HUDEP-2 (cell line): ENCODE measurements at regions not wholly inside any gene's neighbourhood (a gene's known extent, or its start where the extent isn't known, plus 50 kb on each side); places are given as distances from the start of the nearest gene placed in this dataset.

Experiments
- DNase-seq, 76 experiments: peaks; one replicate each; lab custom pipeline; 2025; ENCODE audit not compliant: unreplicated experiment in 76 of 76; lab: John Stamatoyannopoulos, UW

DNA sequence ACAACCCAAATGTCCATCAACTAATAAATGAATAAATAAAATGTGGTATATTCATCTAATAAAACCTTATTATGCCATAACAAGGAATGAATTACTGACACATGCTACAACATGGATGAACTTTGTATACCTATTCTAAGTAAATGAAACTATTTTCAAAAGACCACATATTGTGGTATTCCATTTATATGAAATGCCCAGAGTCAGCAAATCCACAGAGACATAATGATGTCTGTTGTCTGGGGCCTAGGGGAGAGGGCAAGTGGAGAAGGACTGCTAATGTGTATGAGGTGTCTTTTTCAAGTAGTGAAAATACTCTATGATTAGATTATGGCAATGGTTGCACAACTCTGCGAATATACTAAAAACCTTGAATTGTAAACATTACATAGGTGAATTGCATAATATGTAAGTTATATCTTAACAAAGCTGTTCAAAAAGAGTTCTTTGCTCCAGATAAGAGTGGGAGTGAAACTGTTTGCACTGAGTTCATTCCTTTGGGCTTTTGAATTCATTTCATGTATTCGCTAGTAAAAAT is 464.2 kb downstream of the NUF2 start:
- DNase-seq: no peak

DNA sequence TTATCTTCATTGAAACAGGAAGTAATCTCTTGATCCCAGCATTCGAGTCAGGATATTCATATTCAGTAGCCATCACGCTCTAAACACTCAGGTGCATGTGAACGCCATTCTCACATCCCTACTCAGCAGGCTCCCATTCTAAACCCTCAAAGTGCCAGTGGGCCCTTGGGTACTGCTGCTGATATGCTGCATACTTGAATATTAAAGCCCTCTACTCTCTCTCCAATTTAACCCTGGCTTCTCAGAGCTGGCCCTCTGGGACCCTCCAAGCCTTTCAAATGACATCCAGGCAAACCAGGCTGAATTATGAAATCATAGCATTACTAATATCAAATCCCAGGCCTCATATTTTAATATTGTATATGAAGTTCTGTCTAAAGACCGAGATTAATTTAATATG is 468.2 kb downstream of the NUF2 start:
- no peak for DNase-seq

DNA sequence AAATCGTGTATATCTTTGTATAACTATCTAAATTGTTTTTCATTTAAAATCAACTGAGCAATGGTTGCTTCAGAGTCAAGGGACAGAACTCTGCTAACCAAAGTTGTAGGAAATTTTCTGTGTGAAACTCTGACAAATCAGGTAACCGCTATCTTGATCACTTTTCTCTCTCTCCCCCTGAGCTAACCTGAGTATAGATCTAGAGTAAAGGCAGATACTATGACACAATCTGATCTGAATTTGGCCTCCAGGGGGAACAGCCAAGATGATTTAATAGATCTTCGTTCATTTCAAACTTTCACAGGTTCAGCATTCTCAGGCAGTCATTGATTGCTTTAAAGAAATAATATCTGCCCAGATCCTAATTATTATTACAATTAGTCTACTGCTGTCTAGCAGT is 472.8 kb downstream of the NUF2 start:
- no peak for DNase-seq

DNA sequence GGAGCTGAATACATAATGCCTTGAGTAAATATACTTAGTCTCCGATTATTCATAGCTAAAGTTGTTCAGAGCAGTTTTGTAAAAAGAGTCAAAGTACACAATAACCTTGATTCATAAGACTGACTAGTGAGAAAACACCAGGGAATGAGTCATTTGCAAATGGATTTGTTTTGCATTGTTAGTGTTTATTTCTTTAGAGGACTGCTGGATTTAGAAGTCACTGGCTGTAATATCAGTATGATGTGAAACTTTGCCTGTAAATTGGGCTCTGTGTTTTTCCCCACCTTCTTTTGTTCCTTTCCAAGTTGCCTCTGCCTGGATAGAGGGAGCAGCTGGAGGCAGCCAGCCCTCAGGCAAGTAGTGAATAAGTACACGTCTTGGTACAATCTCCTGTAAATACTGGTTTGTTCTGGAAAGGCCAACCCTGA is 474.7 kb downstream of the NUF2 start:
- DNase-seq: no peak

DNA sequence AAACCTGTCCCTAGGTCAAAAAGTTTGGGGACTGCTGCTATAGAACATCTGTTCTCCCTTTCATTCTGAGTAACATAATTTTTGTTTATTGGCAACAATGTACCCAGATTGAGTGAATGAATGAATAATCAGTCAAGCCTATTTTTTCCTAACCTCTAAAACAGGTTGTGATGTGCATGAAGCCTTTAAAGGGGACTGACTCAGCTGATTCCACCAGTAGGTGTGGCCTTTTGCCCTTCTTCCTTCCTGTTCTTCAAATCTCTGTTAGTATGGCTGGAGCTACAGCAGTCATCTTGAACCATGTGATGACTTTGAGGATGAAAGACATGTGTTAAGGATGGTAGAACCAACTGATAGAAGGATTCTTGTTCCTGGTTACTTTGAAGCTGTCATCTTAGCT is 476.1 kb downstream of the NUF2 start:
- no peak for DNase-seq

DNA sequence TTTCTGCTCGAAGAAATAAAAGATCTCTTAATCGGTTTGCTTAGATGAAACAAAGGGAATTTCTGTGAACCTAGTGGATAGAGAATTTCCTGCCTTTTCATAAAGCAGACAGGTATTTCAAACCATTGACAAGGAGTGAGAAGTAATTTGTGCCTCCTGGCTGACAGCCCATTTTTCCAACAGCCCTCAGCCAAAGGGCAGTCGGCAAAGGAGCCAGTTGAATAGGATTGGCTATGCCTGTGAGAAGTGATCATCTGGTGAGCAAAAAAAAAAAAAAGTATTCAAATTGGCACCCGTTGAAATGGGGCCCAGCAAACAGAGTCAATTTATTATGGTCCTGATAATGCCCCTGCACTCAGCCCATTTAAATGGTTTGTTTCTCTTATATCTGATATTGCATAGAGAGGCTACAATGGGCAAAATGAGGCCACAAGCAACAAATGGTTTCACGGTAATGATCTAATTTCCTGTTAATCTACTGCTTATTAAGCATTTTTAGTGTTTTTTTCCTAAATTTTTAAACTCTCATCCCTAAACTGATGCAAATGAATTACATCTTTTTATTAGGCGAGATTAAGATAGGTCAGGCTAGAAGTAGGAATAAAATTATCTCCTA is 477.5 kb downstream of the NUF2 start:
- DNase-seq: no peak

DNA sequence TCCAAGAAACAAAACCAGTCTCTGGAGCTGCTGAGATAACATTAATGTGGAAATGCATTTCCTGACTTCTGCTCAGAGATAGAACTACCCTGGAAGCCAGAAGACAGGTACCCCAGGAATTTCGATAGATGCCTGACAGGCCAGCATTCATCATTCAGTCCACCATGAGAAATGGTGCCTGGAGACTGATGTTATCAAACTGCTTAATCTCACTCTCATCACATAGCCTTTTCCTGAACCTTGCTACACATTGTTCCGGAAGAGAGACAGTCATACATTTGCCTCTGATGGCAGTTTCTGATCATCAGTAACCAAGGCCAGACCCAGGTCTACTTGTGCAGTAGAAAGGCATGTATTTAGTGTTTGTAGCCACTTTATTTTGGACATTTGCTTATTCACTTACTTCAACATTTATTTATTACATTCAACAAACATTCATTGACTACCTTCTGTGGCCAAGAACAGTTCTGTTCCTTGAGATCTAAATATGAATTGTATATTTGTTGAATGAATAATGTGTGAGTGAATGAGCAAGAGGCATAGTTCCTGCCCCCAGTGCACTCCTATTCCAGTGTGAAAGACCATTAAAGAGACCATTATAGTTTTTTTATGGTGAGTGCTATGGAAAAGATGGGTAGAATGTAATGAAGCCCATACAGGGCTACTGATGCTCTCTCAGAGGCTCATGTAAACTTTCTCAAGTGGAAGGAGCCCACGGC is 485.7 kb downstream of the NUF2 start:
- DNase-seq: no peak

DNA sequence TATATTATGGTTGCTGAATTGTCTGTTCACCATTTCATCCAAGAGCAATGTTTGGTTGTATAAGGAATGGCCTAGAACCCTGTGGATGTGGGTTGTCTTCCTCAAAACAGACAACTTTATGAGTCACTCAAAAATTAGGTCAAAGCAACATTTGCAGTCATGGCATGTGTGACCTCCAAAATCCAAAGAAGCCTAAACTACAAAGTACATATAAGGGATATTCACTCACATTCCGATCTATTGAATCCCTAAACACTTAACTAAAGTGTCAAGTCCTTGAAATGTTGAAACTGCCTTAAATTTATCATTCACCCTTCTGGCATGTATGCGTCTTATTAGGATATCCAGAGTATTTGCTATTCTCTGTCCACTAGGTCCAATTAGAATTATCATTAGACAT is 491.5 kb downstream of the NUF2 start:
- no peak for DNase-seq

DNA sequence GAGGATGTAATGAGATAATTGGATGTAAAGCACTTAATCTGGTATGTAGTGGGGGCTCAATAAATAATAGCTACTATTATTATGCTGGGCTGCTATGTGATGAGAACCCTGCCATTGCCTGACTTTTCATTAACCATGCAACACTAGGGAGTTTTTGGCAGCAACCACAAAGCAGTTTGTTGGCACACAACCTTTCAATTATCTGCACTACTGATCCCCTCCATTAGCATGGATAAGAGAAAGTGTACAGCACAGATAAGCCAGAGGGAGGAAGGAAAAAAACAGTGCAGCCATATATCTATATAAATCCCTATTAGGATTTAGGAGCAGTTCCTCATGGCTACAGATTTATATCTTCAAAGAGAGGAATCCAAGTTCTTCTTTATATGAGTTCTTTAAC is 498.5 kb downstream of the NUF2 start:
- no peak for DNase-seq

DNA sequence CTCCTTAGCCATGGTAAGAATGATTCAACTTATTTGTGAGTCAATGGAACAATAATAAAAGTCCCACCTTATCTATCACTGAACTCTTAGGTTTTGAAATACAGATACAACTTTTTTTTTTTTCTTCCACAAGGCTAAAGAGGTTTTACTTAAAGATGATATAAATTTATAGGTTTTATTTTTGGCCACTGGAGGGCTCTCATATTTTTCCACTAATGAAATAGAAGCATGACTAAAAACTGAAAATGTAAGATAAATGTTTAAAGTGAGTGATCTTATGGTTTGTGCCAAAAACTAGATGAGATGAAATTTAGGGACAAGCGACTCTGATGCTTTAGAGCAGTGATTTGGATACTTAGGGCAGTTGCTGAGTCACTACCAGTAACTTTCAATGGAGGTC is 499.0 kb downstream of the NUF2 start:
- no peak for DNase-seq

DNA sequence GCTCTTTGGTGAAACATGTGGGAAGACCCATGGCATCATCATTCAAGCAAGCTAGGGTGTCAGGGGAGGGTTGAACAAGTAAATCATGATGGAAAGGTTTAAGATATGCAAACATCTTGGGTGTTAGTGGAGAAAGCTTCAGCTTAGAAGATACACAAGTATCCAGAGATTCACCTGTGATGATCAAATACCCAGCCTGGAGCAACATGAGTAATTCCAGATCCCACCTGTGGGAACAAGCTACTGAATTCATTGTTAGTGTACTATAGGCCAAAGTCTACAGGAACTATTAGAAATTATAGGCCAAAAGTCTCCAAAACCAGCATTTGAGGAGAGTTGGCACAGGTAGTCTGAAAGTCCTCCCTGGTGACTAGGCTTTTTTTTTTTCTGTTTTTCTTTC is 499.9 kb downstream of the NUF2 start:
- no peak for DNase-seq

DNA sequence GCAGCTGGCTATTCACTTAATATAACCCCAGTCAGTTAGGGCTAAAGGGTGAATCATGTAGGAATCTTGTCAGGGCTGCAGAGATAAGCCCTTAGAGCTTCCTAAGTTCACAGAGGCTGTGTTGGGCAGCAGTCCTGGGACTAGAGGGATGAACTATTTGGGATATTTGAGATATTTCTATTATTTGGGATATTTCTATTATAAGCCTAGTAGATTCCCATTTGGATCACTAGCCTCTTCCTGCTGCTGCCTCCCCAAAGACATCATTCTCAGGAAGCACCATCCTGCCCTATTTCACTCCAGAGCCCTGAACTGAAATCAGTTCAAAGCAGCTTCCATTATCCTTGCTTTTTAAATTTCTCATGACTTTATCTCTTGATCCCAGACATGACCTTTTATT is 501.3 kb downstream of the NUF2 start:
- no peak for DNase-seq

DNA sequence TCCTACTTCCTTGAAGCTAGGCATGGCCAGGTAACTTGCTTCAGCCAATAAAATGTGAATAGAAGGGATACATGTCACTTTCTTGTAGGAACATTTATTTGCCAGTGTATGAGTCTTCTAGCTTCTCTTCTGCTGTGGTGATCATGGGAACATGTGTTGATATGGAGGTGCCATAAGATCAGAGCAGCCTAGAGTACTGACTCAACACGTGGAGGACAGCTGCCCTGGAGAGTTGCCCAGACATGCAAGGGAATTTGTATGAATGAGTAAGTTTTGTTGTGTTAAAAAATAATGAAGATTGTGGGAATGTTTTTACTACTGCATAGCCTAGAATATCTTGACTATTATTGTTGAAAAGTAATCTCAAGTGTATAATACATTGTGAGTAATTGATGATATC is 502.3 kb downstream of the NUF2 start:
- no peak for DNase-seq

DNA sequence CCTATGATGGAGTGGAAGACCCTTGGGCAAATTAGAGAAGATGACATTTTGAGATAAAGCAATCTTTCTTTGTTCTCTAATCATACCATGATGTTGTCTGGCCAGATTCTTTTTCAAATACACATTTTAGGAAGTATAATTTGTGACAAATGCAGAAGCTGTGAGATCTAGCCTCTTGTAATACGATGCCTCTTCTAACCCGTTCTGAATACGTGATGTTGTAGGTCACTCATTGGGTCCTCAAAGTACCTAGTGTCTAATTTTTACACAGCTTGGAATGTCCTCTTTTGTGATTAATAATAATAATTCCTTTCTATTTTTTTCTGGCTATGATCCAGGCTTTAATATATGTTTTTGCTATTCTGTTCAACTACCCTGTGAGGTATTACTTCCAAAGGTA is 502.7 kb downstream of the NUF2 start:
- DNase-seq: no peak

DNA sequence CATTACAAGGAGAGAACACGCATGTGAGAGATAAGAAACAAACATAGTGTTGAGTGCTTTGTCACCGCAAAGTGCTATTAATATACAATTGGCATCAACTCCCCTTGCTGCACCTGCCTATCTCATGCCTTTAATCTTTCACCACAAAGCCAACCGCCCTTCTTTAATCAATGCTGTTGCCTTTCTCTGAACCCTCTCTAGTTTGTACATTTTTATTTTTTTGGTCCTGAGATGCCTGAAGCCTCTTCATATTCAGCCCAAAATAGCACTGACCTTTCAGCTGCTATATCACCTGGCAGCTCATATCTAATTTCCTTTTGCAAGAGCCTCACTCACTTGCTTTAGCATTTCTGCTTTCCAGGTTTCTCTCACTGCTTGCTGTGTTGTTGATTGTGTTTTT is 504.7 kb downstream of the NUF2 start:
- DNase-seq: no peak

DNA sequence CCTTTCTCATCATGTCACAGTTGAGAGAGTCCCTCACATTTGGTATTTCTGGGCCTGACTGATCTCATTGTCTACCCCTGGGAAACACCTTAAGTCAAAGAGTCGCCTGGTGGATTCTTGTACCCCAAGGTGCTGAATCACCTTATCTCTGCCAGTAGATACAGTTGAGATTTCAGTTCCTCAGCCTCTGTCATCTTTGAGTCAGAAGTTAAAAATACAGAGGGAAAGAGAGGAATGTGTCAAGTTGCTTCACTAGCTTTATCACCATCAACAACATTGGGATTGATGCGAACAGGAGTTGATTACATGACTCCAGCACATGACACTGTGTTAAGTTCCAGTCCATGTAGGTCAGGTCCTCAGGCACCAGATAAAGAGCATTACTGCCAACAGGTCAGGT is 513.0 kb downstream of the NUF2 start:
- DNase-seq: no peak

DNA sequence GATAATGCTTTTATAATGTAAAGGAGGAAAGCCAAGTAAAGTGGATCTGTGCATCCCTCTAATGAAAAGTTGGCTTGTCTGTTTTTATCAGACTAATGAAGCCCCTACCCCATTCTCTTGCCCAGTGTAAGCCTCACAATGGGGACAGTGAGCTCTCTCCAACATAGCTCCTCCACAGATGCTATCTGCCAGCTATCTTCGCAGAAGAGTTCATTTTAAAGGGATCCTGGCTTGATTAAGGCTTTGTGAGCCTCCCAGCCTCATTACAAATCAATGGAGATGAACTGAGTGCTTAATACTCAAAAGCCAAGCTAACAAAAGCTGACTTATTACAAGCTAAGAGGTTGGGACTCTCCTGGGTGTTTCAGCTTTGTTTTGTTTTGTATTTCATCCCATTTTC is 514.7 kb downstream of the NUF2 start:
- no peak for DNase-seq

DNA sequence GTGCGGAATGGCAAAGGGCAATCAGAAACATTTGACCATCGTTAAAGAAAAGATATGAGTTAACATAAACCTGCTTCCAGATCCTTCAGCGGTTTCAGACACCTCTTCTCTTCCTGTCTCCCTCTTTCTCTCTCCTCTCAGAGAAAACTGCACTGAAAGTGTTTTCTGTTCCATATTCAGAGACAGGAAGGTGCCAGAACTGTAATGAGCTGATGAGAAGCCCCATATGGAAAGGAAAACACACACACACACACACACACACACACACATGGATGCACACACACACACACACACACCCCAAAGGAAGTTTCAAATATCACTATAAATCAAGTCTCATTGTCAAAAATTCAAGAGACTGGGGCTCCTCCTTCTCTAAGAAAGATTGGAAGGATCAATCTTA is 515.5 kb downstream of the NUF2 start:
- no peak for DNase-seq

DNA sequence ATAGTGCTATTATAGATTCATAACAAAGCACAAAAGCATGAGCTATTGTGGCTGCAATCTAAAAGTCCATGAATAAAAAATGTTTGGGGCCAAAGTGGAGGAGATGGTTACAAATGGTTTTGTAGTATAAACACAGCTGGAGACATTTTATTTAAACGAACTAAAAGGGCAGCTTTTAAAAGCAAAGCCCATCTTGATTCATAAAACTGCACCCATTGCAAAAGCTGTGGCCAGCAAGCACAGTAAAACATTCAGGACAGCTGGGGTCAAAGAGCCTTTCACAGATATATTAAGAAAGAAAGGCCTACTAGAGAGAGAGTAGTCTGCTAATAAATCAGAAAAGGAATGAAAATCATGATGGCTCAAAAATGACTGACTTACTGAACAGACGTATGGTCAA is 520.8 kb downstream of the NUF2 start:
- DNase-seq: no peak

DNA sequence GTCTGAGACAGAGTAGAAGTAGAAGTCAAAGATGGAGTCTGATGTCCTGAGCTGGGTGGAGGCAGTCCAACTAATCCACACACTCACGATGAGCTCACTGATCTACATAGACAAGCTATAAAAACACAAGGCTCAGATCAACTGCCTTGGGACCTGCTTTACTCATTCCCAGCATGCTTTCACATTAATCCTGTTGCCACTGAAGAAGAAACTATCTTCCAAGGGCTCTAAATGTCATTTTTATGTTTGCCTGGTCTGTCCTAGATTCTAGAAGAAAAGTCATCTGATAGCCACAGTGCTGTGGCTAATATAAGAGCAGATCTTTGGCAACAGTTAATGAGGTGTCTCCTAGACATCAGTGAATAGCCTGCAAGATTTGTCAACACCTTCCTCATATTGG is 522.7 kb downstream of the NUF2 start:
- DNase-seq: no peak

DNA sequence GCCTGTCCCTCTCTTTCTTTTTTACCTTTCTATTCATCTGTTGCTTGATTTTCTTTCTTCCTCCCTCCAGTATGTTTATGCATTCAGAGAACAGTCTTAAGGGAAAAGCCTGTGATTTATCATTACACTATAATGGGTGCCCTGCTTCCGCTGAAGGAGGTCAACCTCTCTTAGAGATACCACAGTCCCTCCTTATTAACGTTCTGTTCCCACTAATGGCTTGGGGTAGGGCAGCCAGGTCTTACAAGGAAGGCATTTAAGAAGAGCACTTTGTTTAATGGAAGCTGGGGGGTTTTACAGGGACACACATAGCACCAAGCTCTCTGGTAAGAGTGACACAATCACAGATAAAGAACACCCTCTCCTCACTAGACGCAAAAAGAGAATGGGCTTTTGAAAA is 523.5 kb downstream of the NUF2 start:
- DNase-seq: no peak

DNA sequence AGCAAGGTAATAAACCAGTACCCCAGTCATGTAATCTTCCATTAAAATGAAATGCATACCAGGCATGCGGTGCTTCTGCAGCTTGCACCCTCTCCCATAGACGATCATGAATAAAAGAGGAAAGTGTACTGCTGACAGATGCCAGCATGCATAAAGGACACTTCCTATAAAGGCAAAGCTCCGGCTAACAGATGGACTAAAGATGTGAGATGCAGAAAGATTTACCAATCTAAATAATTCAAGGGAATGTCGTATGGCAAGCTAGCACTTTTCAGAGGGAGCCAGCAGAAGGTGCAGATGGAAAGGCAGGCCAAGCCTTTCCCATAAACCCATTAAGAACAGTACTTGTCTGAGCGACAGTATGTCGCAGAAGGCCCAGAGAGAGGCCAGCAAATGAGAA is 542.0 kb downstream of the NUF2 start:
- DNase-seq: no peak

DNA sequence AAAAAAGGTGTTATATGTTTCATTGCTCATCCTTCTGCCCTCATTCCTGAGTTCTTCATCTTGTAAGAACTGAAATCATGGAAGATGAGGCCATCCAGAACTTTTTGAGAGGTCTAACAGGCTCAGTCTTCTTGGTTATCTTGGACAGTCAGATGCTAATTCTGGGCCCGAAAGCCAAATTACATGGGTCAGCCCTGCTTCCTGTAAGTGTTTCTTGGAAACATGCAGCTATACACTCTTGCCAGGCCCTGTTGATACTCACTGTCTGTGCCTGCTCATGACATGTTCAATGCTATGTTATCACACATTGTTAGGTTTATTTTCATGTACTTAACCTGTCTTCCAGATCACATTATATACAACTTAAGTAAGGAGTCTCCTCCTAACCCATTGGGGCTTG is 542.5 kb downstream of the NUF2 start:
- no peak for DNase-seq
